ENCODE measurements at regions not wholly inside any gene's neighbourhood (a gene's known extent, or its start where the extent isn't known, plus 50 kb on each side); places are given as distances from the start of the nearest gene placed in this dataset.

GRCh38 chr1:216830424-216831210 is 107.4 kb upstream of the ESRRG start (continued):
- TF ChIP-seq TSHZ2 (CRISPR knock-in tag; IDR thresholded peaks at IDR 0.05) (no peak), ZNF70 (CRISPR knock-in tag; IDR thresholded peaks at IDR 0.05) (no peak), TCF4 (CRISPR knock-in tag; IDR thresholded peaks at IDR 0.05; ENCODE audit: borderline replicate concordance) (no peak)

- TF ChIP-seq ISL1 (CRISPR knock-in tag; IDR thresholded peaks at IDR 0.05) (no peak), PPARA (CRISPR knock-in tag; IDR thresholded peaks at IDR 0.05; ENCODE audit: borderline replicate concordance) (no peak), GLIS3 (CRISPR knock-in tag; IDR thresholded peaks at IDR 0.05) (no peak), ARNTL (CRISPR knock-in tag; IDR thresholded peaks at IDR 0.05; ENCODE audit: borderline replicate concordance, low read depth) (no peak), PATZ1 (CRISPR knock-in tag; IDR thresholded peaks at IDR 0.05; ENCODE audit: borderline replicate concordance) (no peak), ESRRG (CRISPR knock-in tag; IDR thresholded peaks at IDR 0.05) (no peak), CSDC2 (CRISPR knock-in tag; IDR thresholded peaks at IDR 0.05) (no peak), POU6F1 (CRISPR knock-in tag; IDR thresholded peaks at IDR 0.05; ENCODE audit: borderline replicate concordance, low read depth) (no peak), ZNF8 (CRISPR knock-in tag; IDR thresholded peaks at IDR 0.05) (no peak), ZFP3 (CRISPR knock-in tag; IDR thresholded peaks at IDR 0.05) (no peak), ZFP30 (CRISPR knock-in tag; IDR thresholded peaks at IDR 0.05) (no peak), OSR1 (CRISPR knock-in tag; IDR thresholded peaks at IDR 0.05) (no peak), BACH2 (CRISPR knock-in tag; IDR thresholded peaks at IDR 0.05; ENCODE audit: borderline replicate concordance) (no peak), ZNF565 (CRISPR knock-in tag; conservative IDR thresholded peaks at IDR 0.05; ENCODE audit: low read depth) (no peak)
Observed at GRCh38 chr1:216827251-216827650, 104.0 kb upstream of the ESRRG start.

GRCh38 chr1:216826646-216827045 is 103.4 kb upstream of the ESRRG start:
- no peak for ATAC-seq
- TF ChIP-seq PATZ1 (CRISPR knock-in tag; IDR thresholded peaks at IDR 0.05; ENCODE audit: borderline replicate concordance) (no peak), TCF4 (CRISPR knock-in tag; IDR thresholded peaks at IDR 0.05; ENCODE audit: borderline replicate concordance) (no peak), PPARA (CRISPR knock-in tag; IDR thresholded peaks at IDR 0.05; ENCODE audit: borderline replicate concordance) (no peak), ZNF565 (CRISPR knock-in tag; conservative IDR thresholded peaks at IDR 0.05; ENCODE audit: low read depth) (no peak), ARNTL (CRISPR knock-in tag; IDR thresholded peaks at IDR 0.05; ENCODE audit: borderline replicate concordance, low read depth) (no peak)

More at GRCh38 chr1:216827251-216827650, 104.0 kb upstream of the ESRRG start:
- ATAC-seq, result no peak

- ATAC-seq, result no peak
- no peak for TF ChIP-seq ZFP3 (CRISPR knock-in tag; IDR thresholded peaks at IDR 0.05)
- TF ChIP-seq ZC3H10 (CRISPR knock-in tag; IDR thresholded peaks at IDR 0.05), result no peak
- no peak for TF ChIP-seq GLIS3 (CRISPR knock-in tag; IDR thresholded peaks at IDR 0.05)
- no peak for TF ChIP-seq CSRNP3 (CRISPR knock-in tag; IDR thresholded peaks at IDR 0.05)
- no peak for TF ChIP-seq ESRRG (CRISPR knock-in tag; IDR thresholded peaks at IDR 0.05)
- TF ChIP-seq PATZ1 (CRISPR knock-in tag; IDR thresholded peaks at IDR 0.05; ENCODE audit: borderline replicate concordance), result no peak
- TF ChIP-seq ZNF70 (CRISPR knock-in tag; IDR thresholded peaks at IDR 0.05), result no peak
- no peak for TF ChIP-seq TCF4 (CRISPR knock-in tag; IDR thresholded peaks at IDR 0.05; ENCODE audit: borderline replicate concordance)
- no peak for TF ChIP-seq ZNF565 (CRISPR knock-in tag; conservative IDR thresholded peaks at IDR 0.05; ENCODE audit: low read depth)
- TF ChIP-seq TOX (CRISPR knock-in tag; IDR thresholded peaks at IDR 0.05; ENCODE audit: borderline replicate concordance), result no peak
- no peak for TF ChIP-seq ZNF8 (CRISPR knock-in tag; IDR thresholded peaks at IDR 0.05)
Observed at GRCh38 chr1:216826214-216826613, 103.0 kb upstream of the ESRRG start.

All from SK-N-SH treated with all-trans-retinoic acid at 6 μM for 48 hours (cell line).